Epithelial cell of esophagus (primary cell): ENCODE measurements at regions not wholly inside any gene's neighbourhood (a gene's known extent, or its start where the extent isn't known, plus 50 kb on each side); places are given as distances from the start of the nearest gene placed in this dataset.

ENCODE experiments used
- DNase-seq: peaks from one replicate; pipeline ENCODE4 v3.0.0; 2010; ENCODE audit warnings: low read depth
- H3K4me3 ChIP-seq: 2 replicates; pipeline ENCODE4 v1.5.1; 2011; ENCODE audit warnings: mild to moderate bottlenecking, low read length, control low read depth
- TF ChIP-seq, protein P1 (sequence below): IDR thresholded peaks from 2 replicates; pipeline ENCODE4 v1.5.1; 2011; ENCODE audit warnings: low read depth, mild to moderate bottlenecking, low read length, control low read depth, inconsistent platforms; ENCODE audit not compliant: insufficient read depth; ENCODE audit errors: missing control alignments

GRCh38 chr6:164859816-164860215 lies 449.6 kb downstream of the C6orf118 start:
- TF ChIP-seq, protein P1, sequence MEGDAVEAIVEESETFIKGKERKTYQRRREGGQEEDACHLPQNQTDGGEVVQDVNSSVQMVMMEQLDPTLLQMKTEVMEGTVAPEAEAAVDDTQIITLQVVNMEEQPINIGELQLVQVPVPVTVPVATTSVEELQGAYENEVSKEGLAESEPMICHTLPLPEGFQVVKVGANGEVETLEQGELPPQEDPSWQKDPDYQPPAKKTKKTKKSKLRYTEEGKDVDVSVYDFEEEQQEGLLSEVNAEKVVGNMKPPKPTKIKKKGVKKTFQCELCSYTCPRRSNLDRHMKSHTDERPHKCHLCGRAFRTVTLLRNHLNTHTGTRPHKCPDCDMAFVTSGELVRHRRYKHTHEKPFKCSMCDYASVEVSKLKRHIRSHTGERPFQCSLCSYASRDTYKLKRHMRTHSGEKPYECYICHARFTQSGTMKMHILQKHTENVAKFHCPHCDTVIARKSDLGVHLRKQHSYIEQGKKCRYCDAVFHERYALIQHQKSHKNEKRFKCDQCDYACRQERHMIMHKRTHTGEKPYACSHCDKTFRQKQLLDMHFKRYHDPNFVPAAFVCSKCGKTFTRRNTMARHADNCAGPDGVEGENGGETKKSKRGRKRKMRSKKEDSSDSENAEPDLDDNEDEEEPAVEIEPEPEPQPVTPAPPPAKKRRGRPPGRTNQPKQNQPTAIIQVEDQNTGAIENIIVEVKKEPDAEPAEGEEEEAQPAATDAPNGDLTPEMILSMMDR, result no peak
- DNase-seq, result no peak
- no peak overlapping the region for H3K4me3 ChIP-seq

DNA sequence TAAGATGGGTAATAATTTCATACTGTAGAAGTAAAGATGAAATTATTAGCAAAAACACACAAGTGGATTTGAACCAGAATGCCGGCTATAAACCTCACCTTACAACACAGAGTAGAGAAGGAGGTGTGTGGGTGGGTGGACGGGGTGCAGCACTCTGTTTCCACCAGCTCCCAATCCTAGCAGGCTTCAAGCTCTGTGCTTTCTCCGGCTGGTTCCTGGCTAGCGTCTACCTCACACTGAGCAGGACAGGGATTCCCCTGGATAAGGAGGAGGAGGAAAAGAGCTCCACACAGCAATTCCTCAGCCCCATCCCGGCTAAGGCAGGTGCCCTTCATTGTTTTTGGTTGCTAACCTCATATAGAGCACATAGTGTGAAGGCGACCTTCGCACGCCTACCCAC lies 453.3 kb downstream of the C6orf118 start:
- H3K4me3 ChIP-seq, result no peak overlapping the region
- TF ChIP-seq, protein P1, result no peak
- no peak for DNase-seq

GRCh38 chr6:164855281-164855680 lies 454.1 kb downstream of the C6orf118 start:
- no peak for DNase-seq
- no peak overlapping the region for H3K4me3 ChIP-seq
- TF ChIP-seq, protein P1, result no peak

- no peak overlapping the region for H3K4me3 ChIP-seq
- DNase-seq, result no peak
- TF ChIP-seq, protein P1, result no peak
Measured at GRCh38 chr6:164854526-164854925, 454.9 kb downstream of the C6orf118 start.

- no peak overlapping the region for H3K4me3 ChIP-seq
- DNase-seq, result no peak
- TF ChIP-seq, protein P1, result no peak
Measured at GRCh38 chr6:164845773-164846172, 463.6 kb downstream of the C6orf118 start.

DNA sequence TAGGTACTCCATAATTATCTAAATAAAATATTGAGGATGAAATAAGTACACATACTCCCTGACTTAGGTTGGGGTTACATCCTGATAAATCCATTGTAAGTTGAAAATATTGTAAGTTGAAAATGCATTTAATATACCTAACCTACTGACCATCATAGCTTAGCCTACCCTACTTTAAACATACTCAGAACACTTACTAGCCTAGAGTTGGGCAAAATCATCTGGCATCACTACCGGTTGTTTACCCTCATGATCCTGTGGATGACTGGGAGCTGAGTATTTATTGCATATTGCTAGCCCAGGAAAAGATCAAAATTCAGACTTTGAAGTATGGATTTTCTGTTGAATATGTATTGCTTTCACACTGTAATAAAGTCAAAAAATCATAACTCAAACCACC lies 467.3 kb downstream of the C6orf118 start:
- TF ChIP-seq, protein P1, result no peak
- H3K4me3 ChIP-seq, result no peak overlapping the region
- DNase-seq, result no peak

- TF ChIP-seq, protein P1, result no peak
- DNase-seq, result no peak
- no peak overlapping the region for H3K4me3 ChIP-seq
Measured at GRCh38 chr6:164838068-164838615, 471.3 kb downstream of the C6orf118 start.
